SK-N-SH treated with all-trans-retinoic acid at 6 μM for 48 hours (cell line): ENCODE measurements at regions not wholly inside any gene's neighbourhood (a gene's known extent, or its start where the extent isn't known, plus 50 kb on each side); places are given as distances from the start of the nearest gene placed in this dataset.

Experiments used
- ATAC-seq: fragments of 200-7000 bp; cut with Tn5 transposase; 3 replicates; pipeline ENCODE4 v1.9.1; 2020; ENCODE audit warnings: mild to moderate bottlenecking, moderate library complexity
- ARNTL ChIP-seq: fragments of 450-650 bp; formaldehyde crosslinking; IDR thresholded peaks from 2 replicates; pipeline ENCODE4 v1.5.0; 2020; ENCODE audit warnings: low read depth, mild to moderate bottlenecking, moderate library complexity, borderline replicate concordance
- BACH2 ChIP-seq: fragments of 250-450 bp; sonication (Bioruptor Pico); IDR thresholded peaks from 2 replicates; pipeline ENCODE4 v1.9.0; 2021; ENCODE audit warnings: mild to moderate bottlenecking, borderline replicate concordance
- CREB5 ChIP-seq: fragments of 250-450 bp; sonication (Bioruptor Pico); IDR thresholded peaks from 2 replicates; pipeline ENCODE4 v1.5.1; 2020; ENCODE audit warnings: low read depth, mild to moderate bottlenecking, moderate library complexity
- CSDC2 ChIP-seq: fragments of 250-450 bp; sonication (Bioruptor Pico); IDR thresholded peaks from 2 replicates; pipeline ENCODE4 v1.5.0; 2020; ENCODE audit warnings: mild to moderate bottlenecking, moderate library complexity
- ESRRG ChIP-seq: fragments of 250-450 bp; sonication (Bioruptor Pico); IDR thresholded peaks from 2 replicates; pipeline ENCODE4 v1.6.1; 2021; ENCODE audit warnings: mild to moderate bottlenecking
- GLIS3 ChIP-seq: fragments of 250-450 bp; sonication (Bioruptor Pico); IDR thresholded peaks from 2 replicates; pipeline ENCODE4 v1.5.0; 2020; ENCODE audit warnings: mild to moderate bottlenecking, moderate library complexity
- ISL1 ChIP-seq: fragments of 250-450 bp; sonication (Bioruptor Pico); IDR thresholded peaks from 2 replicates; pipeline ENCODE4 v2.1.2; 2022; ENCODE audit warnings: mild to moderate bottlenecking, moderate library complexity
- OSR1 ChIP-seq: fragments of 250-450 bp; sonication (Bioruptor Pico); IDR thresholded peaks from 2 replicates; pipeline ENCODE4 v1.8.0; 2022; ENCODE audit warnings: moderate library complexity, mild to moderate bottlenecking, inconsistent platforms
- PPARA ChIP-seq: fragments of 250-450 bp; sonication (Bioruptor Pico); IDR thresholded peaks from 2 replicates; pipeline ENCODE4 v1.5.0; 2020; ENCODE audit warnings: mild to moderate bottlenecking, borderline replicate concordance
- RARB ChIP-seq: fragments of 250-450 bp; sonication (Bioruptor Pico); IDR thresholded peaks from 2 replicates; pipeline ENCODE4 v1.8.0; 2021; ENCODE audit warnings: mild to moderate bottlenecking, moderate library complexity
- SNAI2 ChIP-seq: fragments of 250-450 bp; sonication (Bioruptor Pico); IDR thresholded peaks from 2 replicates; pipeline ENCODE4 v1.5.0; 2020; ENCODE audit warnings: mild to moderate bottlenecking, moderate library complexity
- TCF4 ChIP-seq: fragments of 250-450 bp; sonication (Bioruptor Pico); IDR thresholded peaks from 2 replicates; pipeline ENCODE4 v1.8.0; 2021; ENCODE audit warnings: mild to moderate bottlenecking, moderate library complexity, borderline replicate concordance
- TOX ChIP-seq: fragments of 250-450 bp; sonication (Bioruptor Pico); IDR thresholded peaks from 2 replicates; pipeline ENCODE4 v1.8.0; 2021; ENCODE audit warnings: mild to moderate bottlenecking, moderate library complexity, borderline replicate concordance
- TSHZ2 ChIP-seq: fragments of 250-450 bp; sonication (Bioruptor Pico); IDR thresholded peaks from 2 replicates; pipeline ENCODE4 v1.5.0; 2020; ENCODE audit warnings: mild to moderate bottlenecking, moderate library complexity
- ZC3H10 ChIP-seq: fragments of 250-450 bp; sonication (Bioruptor Pico); IDR thresholded peaks from 2 replicates; pipeline ENCODE4 v1.5.1; 2021; ENCODE audit warnings: mild to moderate bottlenecking, moderate library complexity
- ZFP3 ChIP-seq: fragments of 250-450 bp; sonication (Bioruptor Pico); IDR thresholded peaks from 2 replicates; pipeline ENCODE4 v1.5.0; 2020; ENCODE audit warnings: mild to moderate bottlenecking, moderate library complexity
- ZFP30 ChIP-seq: fragments of 450-650 bp; formaldehyde crosslinking; IDR thresholded peaks from 2 replicates; pipeline ENCODE4 v1.5.0; 2022; ENCODE audit warnings: mild to moderate bottlenecking, moderate library complexity
- ZNF565 ChIP-seq: fragments of 450-650 bp; formaldehyde crosslinking; conservative IDR thresholded peaks from 2 replicates; pipeline ENCODE4 v1.5.0; 2020; ENCODE audit warnings: low read depth, mild to moderate bottlenecking, moderate library complexity
- ZNF70 ChIP-seq: fragments of 450-650 bp; formaldehyde crosslinking; IDR thresholded peaks from 2 replicates; pipeline ENCODE4 v1.5.0; 2020; ENCODE audit warnings: mild to moderate bottlenecking, moderate library complexity
- ZNF8 ChIP-seq: fragments of 450-650 bp; formaldehyde crosslinking; IDR thresholded peaks from 2 replicates; pipeline ENCODE4 v1.5.0; 2020; ENCODE audit warnings: mild to moderate bottlenecking, moderate library complexity
- TF ChIP-seq, protein P1 (sequence below): fragments of 250-450 bp; sonication (Bioruptor Pico); IDR thresholded peaks from 2 replicates; pipeline ENCODE4 v1.8.0; 2021; ENCODE audit warnings: low read depth, mild to moderate bottlenecking, moderate library complexity, borderline replicate concordance
- TF ChIP-seq, protein P2 (sequence below): fragments of 250-450 bp; sonication (Bioruptor Pico); IDR thresholded peaks from 2 replicates; pipeline ENCODE4 v1.8.0; 2020; ENCODE audit warnings: mild to moderate bottlenecking, moderate library complexity, borderline replicate concordance

GRCh38 chr3:35198857-35199256 lies 440.5 kb upstream of the ARPP21 start:
- TF ChIP-seq ZNF70 (CRISPR knock-in tag): no peak
- no peak for TF ChIP-seq CREB5 (CRISPR knock-in tag)
- TF ChIP-seq SNAI2 (CRISPR knock-in tag): no peak
- TF ChIP-seq PPARA (CRISPR knock-in tag): no peak
- TF ChIP-seq, protein P1, sequence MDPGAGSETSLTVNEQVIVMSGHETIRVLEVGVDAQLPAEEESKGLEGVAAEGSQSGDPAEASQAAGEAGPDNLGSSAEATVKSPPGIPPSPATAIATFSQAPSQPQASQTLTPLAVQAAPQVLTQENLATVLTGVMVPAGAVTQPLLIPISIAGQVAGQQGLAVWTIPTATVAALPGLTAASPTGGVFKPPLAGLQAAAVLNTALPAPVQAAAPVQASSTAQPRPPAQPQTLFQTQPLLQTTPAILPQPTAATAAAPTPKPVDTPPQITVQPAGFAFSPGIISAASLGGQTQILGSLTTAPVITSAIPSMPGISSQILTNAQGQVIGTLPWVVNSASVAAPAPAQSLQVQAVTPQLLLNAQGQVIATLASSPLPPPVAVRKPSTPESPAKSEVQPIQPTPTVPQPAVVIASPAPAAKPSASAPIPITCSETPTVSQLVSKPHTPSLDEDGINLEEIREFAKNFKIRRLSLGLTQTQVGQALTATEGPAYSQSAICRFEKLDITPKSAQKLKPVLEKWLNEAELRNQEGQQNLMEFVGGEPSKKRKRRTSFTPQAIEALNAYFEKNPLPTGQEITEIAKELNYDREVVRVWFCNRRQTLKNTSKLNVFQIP: no peak
- TF ChIP-seq ZFP3 (CRISPR knock-in tag): no peak
- no peak for TF ChIP-seq ZNF8 (CRISPR knock-in tag)
- TF ChIP-seq TCF4: no peak
- TF ChIP-seq ZFP30: no peak
- TF ChIP-seq RARB: no peak
- TF ChIP-seq ZC3H10: no peak
- no peak for TF ChIP-seq CSDC2 (CRISPR knock-in tag)
- no peak for TF ChIP-seq TOX
- no peak for TF ChIP-seq ZNF565 (CRISPR knock-in tag)
- TF ChIP-seq BACH2 (CRISPR knock-in tag): no peak
- TF ChIP-seq ARNTL (CRISPR knock-in tag): no peak
- TF ChIP-seq GLIS3: no peak
- TF ChIP-seq OSR1 (CRISPR knock-in tag): no peak
- no peak for TF ChIP-seq ESRRG (CRISPR knock-in tag)
- TF ChIP-seq, protein P2, sequence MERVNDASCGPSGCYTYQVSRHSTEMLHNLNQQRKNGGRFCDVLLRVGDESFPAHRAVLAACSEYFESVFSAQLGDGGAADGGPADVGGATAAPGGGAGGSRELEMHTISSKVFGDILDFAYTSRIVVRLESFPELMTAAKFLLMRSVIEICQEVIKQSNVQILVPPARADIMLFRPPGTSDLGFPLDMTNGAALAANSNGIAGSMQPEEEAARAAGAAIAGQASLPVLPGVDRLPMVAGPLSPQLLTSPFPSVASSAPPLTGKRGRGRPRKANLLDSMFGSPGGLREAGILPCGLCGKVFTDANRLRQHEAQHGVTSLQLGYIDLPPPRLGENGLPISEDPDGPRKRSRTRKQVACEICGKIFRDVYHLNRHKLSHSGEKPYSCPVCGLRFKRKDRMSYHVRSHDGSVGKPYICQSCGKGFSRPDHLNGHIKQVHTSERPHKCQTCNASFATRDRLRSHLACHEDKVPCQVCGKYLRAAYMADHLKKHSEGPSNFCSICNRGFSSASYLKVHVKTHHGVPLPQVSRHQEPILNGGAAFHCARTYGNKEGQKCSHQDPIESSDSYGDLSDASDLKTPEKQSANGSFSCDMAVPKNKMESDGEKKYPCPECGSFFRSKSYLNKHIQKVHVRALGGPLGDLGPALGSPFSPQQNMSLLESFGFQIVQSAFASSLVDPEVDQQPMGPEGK: no peak

GRCh38 chr3:35200056-35200455 lies 439.3 kb upstream of the ARPP21 start:
- ATAC-seq: peak; percentile 40; the same call in 1 of the 3 replicates
- TF ChIP-seq CREB5 (CRISPR knock-in tag): peak; percentile 63
- peak; percentile 62 for TF ChIP-seq ISL1 (CRISPR knock-in tag)
- TF ChIP-seq BACH2 (CRISPR knock-in tag): no peak

More at GRCh38 chr3:35198857-35199256, 440.5 kb upstream of the ARPP21 start:
- no peak for ATAC-seq

- no peak for TF ChIP-seq TSHZ2 (CRISPR knock-in tag)
- TF ChIP-seq, protein P1: no peak
- no peak for TF ChIP-seq SNAI2 (CRISPR knock-in tag)
- no peak for TF ChIP-seq ZFP30
- TF ChIP-seq ARNTL (CRISPR knock-in tag): no peak
- no peak for TF ChIP-seq TOX
- no peak for TF ChIP-seq ISL1 (CRISPR knock-in tag)
- no peak for TF ChIP-seq CSDC2 (CRISPR knock-in tag)
- no peak for TF ChIP-seq RARB
- no peak for TF ChIP-seq TCF4
- TF ChIP-seq PPARA (CRISPR knock-in tag): no peak
- TF ChIP-seq OSR1 (CRISPR knock-in tag): no peak
- TF ChIP-seq, protein P2: no peak
- TF ChIP-seq ZNF70 (CRISPR knock-in tag): no peak
- no peak for TF ChIP-seq ZNF8 (CRISPR knock-in tag)
- no peak for ATAC-seq
Measured at GRCh38 chr3:35201211-35201610, 438.1 kb upstream of the ARPP21 start.
